Mesothelial cell of epicardium (in vitro differentiated cells): ENCODE measurements at regions not wholly inside any gene's neighbourhood (a gene's known extent, or its start where the extent isn't known, plus 50 kb on each side); places are given as distances from the start of the nearest gene placed in this dataset.

Experiments used
- DNase-seq, 2 experiments: peaks; one replicate each; pipeline ENCODE4 v3.0.0; 2021; ENCODE audit warnings: low spot score in 2 of 2; ENCODE audit not compliant: unreplicated experiment in 2 of 2
- H3K27ac Mint-ChIP-seq: 2 replicates; pipeline ENCODE4 v1.8.0; 2021; ENCODE audit warnings: mixed read lengths
- H3K27me3 Mint-ChIP-seq: 2 replicates; pipeline ENCODE4 v1.8.0; 2021; ENCODE audit warnings: low read depth, mixed read lengths
- H3K36me3 Mint-ChIP-seq: 2 replicates; pipeline ENCODE4 v1.8.0; 2021; ENCODE audit warnings: mixed read lengths
- H3K4me1 Mint-ChIP-seq: 2 replicates; pipeline ENCODE4 v1.8.0; 2021; ENCODE audit warnings: mixed read lengths
- H3K4me3 Mint-ChIP-seq: 2 replicates; pipeline ENCODE4 v1.8.0; 2021; ENCODE audit warnings: mild to moderate bottlenecking, moderate library complexity, mixed read lengths
- H3K9me3 Mint-ChIP-seq: 2 replicates; pipeline ENCODE4 v1.8.0; 2021; ENCODE audit warnings: mixed read lengths
- TF ChIP-seq, protein P1 (sequence below): fragments of 200-600 bp; sonication (generic); IDR thresholded peaks from one replicate; pipeline ENCODE4 v1.5.0; 2021; ENCODE audit warnings: antibody characterized with exemption; ENCODE audit not compliant: unreplicated experiment

GRCh38 chr10:18968159-18968558 is 80.4 kb upstream of the MALRD1 start:
- no peak overlapping the region for H3K27ac Mint-ChIP-seq
- no peaks in the 10 kb centered on the region for H3K4me1 Mint-ChIP-seq
- no peak overlapping the region for H3K4me3 Mint-ChIP-seq
- H3K9me3 Mint-ChIP-seq, result peaks cover 29% of the 10 kb centered on the region
- DNase-seq, result no peak
- no peaks in the 10 kb centered on the region for H3K36me3 Mint-ChIP-seq
- TF ChIP-seq, protein P1, sequence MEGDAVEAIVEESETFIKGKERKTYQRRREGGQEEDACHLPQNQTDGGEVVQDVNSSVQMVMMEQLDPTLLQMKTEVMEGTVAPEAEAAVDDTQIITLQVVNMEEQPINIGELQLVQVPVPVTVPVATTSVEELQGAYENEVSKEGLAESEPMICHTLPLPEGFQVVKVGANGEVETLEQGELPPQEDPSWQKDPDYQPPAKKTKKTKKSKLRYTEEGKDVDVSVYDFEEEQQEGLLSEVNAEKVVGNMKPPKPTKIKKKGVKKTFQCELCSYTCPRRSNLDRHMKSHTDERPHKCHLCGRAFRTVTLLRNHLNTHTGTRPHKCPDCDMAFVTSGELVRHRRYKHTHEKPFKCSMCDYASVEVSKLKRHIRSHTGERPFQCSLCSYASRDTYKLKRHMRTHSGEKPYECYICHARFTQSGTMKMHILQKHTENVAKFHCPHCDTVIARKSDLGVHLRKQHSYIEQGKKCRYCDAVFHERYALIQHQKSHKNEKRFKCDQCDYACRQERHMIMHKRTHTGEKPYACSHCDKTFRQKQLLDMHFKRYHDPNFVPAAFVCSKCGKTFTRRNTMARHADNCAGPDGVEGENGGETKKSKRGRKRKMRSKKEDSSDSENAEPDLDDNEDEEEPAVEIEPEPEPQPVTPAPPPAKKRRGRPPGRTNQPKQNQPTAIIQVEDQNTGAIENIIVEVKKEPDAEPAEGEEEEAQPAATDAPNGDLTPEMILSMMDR, result no peak
- H3K27me3 Mint-ChIP-seq, result no peaks in the 10 kb centered on the region

GRCh38 chr10:18976696-18977251 is 71.8 kb upstream of the MALRD1 start:
- TF ChIP-seq, protein P1, result no peak
- Mint-ChIP-seq H3K9me3 (peaks cover 14% of the 10 kb centered on the region), H3K27me3 (no peaks in the 10 kb centered on the region), H3K36me3 (no peaks in the 10 kb centered on the region), H3K27ac (no peak overlapping the region), H3K4me3 (no peak overlapping the region), H3K4me1 (peaks cover 15% of the 10 kb centered on the region)
- no peak for DNase-seq

- Mint-ChIP-seq H3K4me1 (peaks cover 27% of the 10 kb centered on the region), H3K36me3 (no peaks in the 10 kb centered on the region), H3K27ac (no peak overlapping the region), H3K27me3 (no peaks in the 10 kb centered on the region), H3K9me3 (no peaks in the 10 kb centered on the region), H3K4me3 (no peak overlapping the region)
- TF ChIP-seq, protein P1, result no peak
- no peak for DNase-seq
Observed at GRCh38 chr10:18980089-18980629, 68.4 kb upstream of the MALRD1 start.

GRCh38 chr10:18984531-18984930 is 64.1 kb upstream of the MALRD1 start:
- Mint-ChIP-seq H3K4me3 (no peak overlapping the region), H3K27me3 (no peaks in the 10 kb centered on the region), H3K36me3 (peaks cover 2% of the 10 kb centered on the region), H3K27ac (no peak overlapping the region), H3K4me1 (peaks cover 17% of the 10 kb centered on the region), H3K9me3 (peaks cover 14% of the 10 kb centered on the region)
- no peak for DNase-seq
- TF ChIP-seq, protein P1, result no peak

- no peak for DNase-seq
- no peaks in the 10 kb centered on the region for H3K27me3 Mint-ChIP-seq
- H3K9me3 Mint-ChIP-seq, result peaks cover 28% of the 10 kb centered on the region
- TF ChIP-seq, protein P1, result no peak
- H3K27ac Mint-ChIP-seq, result no peak overlapping the region
- no peak overlapping the region for H3K4me3 Mint-ChIP-seq
- peaks cover 5% of the 10 kb centered on the region for H3K4me1 Mint-ChIP-seq
- H3K36me3 Mint-ChIP-seq, result peaks cover 2% of the 10 kb centered on the region
Observed at GRCh38 chr10:18988338-18988737, 60.3 kb upstream of the MALRD1 start.
